ENCODE measurements at regions not wholly inside any gene's neighbourhood (a gene's known extent, or its start where the extent isn't known, plus 50 kb on each side); places are given as distances from the start of the nearest gene placed in this dataset.

- H3K27ac ChIP-seq, result no peak overlapping the region
- no peaks in the 10 kb centered on the region for H3K27me3 ChIP-seq (replicated peaks)
- no peaks in the 10 kb centered on the region for H3K9me3 ChIP-seq (replicated peaks)
- no peak for DNase-seq (ENCODE audit: low read depth in 1 of 2, low spot score in 2 of 2)
- H3K4me3 ChIP-seq, result no peak overlapping the region
- no peaks in the 10 kb centered on the region for H3K36me3 ChIP-seq
- H3K4me1 ChIP-seq (replicated peaks), result no peaks in the 10 kb centered on the region
Observed at GRCh38 chr19:29321116-29321515, 108.2 kb upstream of the UQCRFS1 start.

- Histone ChIP-seq H3K4me1 (replicated peaks) (no peaks in the 10 kb centered on the region), H3K27ac (no peak overlapping the region), H3K4me3 (no peak overlapping the region), H3K9me3 (replicated peaks) (no peaks in the 10 kb centered on the region), H3K27me3 (replicated peaks) (no peaks in the 10 kb centered on the region), H3K36me3 (no peaks in the 10 kb centered on the region)
- DNase-seq (ENCODE audit: low read depth in 1 of 2, low spot score in 2 of 2), result no peak
Observed at GRCh38 chr19:29323021-29323430, 110.1 kb upstream of the UQCRFS1 start.

GRCh38 chr19:29323440-29324290 is 110.7 kb upstream of the UQCRFS1 start:
- no peak overlapping the region for H3K27ac ChIP-seq
- H3K27me3 ChIP-seq (replicated peaks), result no peaks in the 10 kb centered on the region
- no peak overlapping the region for H3K4me3 ChIP-seq
- no peaks in the 10 kb centered on the region for H3K4me1 ChIP-seq (replicated peaks)
- H3K36me3 ChIP-seq, result no peaks in the 10 kb centered on the region
- no peak for DNase-seq (ENCODE audit: low read depth in 1 of 2, low spot score in 2 of 2)
- H3K9me3 ChIP-seq (replicated peaks), result no peaks in the 10 kb centered on the region

GRCh38 chr19:29324291-29324680 is 111.3 kb upstream of the UQCRFS1 start:
- Histone ChIP-seq H3K27ac (no peak overlapping the region), H3K4me1 (replicated peaks) (no peaks in the 10 kb centered on the region), H3K36me3 (no peaks in the 10 kb centered on the region), H3K4me3 (no peak overlapping the region), H3K9me3 (replicated peaks) (no peaks in the 10 kb centered on the region), H3K27me3 (replicated peaks) (no peaks in the 10 kb centered on the region)
- DNase-seq (ENCODE audit: low read depth in 1 of 2, low spot score in 2 of 2), result no peak

DNA sequence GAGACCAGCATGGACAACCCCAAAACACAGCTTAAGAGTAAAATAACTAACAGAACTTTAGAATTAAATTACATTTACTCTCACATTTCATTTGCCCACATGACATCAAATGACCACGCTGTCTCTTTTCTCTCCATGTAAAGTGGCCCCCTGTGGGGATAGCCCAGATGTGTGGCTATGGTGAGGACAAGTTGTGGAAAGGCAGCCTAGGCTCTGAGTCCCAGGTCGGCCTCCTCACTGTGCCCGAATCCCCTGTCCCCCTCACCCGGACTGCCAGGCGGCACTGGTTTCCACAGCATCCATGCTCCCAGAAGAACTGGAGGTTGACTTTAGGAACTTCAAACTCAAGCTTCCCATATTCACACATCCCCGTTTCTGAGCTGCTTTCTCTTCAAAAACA is 111.8 kb upstream of the UQCRFS1 start:
- Histone ChIP-seq H3K36me3 (no peaks in the 10 kb centered on the region), H3K4me3 (no peak overlapping the region), H3K27me3 (replicated peaks) (no peaks in the 10 kb centered on the region), H3K27ac (no peak overlapping the region), H3K9me3 (replicated peaks) (no peaks in the 10 kb centered on the region), H3K4me1 (replicated peaks) (no peaks in the 10 kb centered on the region)
- no peak for DNase-seq (ENCODE audit: low read depth in 1 of 2, low spot score in 2 of 2)

DNA sequence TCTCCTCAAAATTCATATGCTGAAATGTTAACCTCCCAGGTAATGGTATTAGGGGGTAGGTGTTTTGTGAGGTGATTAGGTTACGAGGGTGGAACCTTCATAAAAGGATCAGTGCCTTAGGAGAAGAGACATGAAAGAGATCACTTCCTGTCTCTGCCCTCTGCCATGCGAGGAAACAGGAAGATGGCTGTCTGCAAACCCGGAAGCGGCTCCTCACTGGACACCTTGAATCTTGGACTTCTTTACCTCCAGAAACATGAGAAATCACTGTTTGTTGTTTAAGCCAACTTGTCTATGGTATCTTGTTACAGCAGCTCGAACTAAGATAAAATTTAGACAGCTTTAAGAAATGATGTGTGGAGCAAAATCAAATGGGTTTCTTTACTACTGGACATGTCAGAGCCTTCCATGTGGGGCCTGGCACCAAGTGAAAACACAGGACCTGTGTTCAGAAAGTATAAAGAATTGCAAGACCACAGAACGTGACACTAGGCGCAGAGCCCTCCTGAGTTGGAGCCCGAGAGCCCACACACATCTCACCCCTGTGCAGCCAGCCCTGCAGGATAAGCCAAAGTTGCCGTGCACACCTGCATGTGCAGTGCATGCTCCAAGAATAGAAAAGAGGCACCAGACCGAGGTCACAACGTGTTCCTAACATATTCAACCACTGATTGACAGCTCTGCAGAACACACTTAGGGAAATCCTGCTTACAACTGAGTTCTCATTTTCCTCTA is 112.5 kb upstream of the UQCRFS1 start:
- no peaks in the 10 kb centered on the region for H3K36me3 ChIP-seq
- H3K4me1 ChIP-seq (replicated peaks), result no peaks in the 10 kb centered on the region
- no peak overlapping the region for H3K4me3 ChIP-seq
- no peaks in the 10 kb centered on the region for H3K9me3 ChIP-seq (replicated peaks)
- no peak for DNase-seq (ENCODE audit: low read depth in 1 of 2, low spot score in 2 of 2)
- no peak overlapping the region for H3K27ac ChIP-seq
- no peaks in the 10 kb centered on the region for H3K27me3 ChIP-seq (replicated peaks)

DNA sequence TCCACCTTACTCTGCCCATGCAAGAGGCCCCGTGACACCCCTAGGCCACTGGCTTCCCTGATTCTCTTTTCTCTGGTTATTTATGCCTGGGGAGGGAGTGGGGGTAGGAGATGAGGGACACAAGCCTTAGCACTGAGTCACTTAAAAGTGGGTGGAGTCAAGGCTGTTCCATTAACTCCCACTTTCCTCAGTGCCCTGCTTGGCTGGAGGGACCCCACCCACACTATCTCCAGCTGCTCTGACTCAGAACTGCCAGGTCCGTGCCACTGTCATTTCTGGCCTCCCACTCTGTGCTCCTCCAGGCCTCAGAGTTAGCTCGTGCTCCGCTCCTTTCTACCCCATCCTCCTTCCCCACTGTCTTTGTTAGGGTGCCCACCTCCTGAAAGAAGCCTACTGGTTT is 113.4 kb upstream of the UQCRFS1 start:
- Histone ChIP-seq H3K27me3 (replicated peaks) (no peaks in the 10 kb centered on the region), H3K36me3 (no peaks in the 10 kb centered on the region), H3K4me1 (replicated peaks) (no peaks in the 10 kb centered on the region), H3K4me3 (no peak overlapping the region), H3K9me3 (replicated peaks) (no peaks in the 10 kb centered on the region), H3K27ac (no peak overlapping the region)
- no peak for DNase-seq (ENCODE audit: low read depth in 1 of 2, low spot score in 2 of 2)

- no peak overlapping the region for H3K27ac ChIP-seq
- no peaks in the 10 kb centered on the region for H3K36me3 ChIP-seq
Observed at GRCh38 chr19:29326849-29327840, 114.2 kb upstream of the UQCRFS1 start.

DNA sequence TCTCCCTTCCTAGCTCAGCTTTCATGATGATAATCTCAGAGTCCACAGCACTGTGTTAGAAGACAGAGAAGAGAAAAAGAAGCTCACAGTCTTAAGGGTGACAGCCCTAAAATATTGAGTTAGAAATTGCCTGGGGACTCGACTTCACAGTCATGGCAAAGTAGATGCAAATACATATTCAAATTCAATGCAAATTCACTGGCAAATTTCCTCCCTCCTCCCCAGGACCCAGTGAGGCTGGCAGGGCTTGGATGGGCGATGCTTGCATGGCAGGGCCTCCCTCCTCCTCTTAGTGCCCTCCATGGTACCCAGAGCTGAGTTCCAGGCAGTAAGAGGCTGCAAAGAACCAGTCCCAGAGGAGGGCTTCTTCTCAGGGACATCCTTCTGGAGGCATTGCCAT is 115.6 kb upstream of the UQCRFS1 start:
- no peak overlapping the region for H3K27ac ChIP-seq
- H3K4me3 ChIP-seq, result no peak overlapping the region
- H3K4me1 ChIP-seq (replicated peaks), result no peaks in the 10 kb centered on the region
- no peaks in the 10 kb centered on the region for H3K36me3 ChIP-seq
- DNase-seq (ENCODE audit: low read depth in 1 of 2, low spot score in 2 of 2), result no peak
- H3K27me3 ChIP-seq (replicated peaks), result no peaks in the 10 kb centered on the region
- H3K9me3 ChIP-seq (replicated peaks), result no peaks in the 10 kb centered on the region

More at GRCh38 chr19:29326849-29327840, 114.2 kb upstream of the UQCRFS1 start:
- H3K4me3 ChIP-seq, result no peak overlapping the region
- no peaks in the 10 kb centered on the region for H3K4me1 ChIP-seq (replicated peaks)
- DNase-seq (ENCODE audit: low read depth in 1 of 2, low spot score in 2 of 2), result no peak
- H3K27me3 ChIP-seq (replicated peaks), result no peaks in the 10 kb centered on the region
- no peaks in the 10 kb centered on the region for H3K9me3 ChIP-seq (replicated peaks)

DNA sequence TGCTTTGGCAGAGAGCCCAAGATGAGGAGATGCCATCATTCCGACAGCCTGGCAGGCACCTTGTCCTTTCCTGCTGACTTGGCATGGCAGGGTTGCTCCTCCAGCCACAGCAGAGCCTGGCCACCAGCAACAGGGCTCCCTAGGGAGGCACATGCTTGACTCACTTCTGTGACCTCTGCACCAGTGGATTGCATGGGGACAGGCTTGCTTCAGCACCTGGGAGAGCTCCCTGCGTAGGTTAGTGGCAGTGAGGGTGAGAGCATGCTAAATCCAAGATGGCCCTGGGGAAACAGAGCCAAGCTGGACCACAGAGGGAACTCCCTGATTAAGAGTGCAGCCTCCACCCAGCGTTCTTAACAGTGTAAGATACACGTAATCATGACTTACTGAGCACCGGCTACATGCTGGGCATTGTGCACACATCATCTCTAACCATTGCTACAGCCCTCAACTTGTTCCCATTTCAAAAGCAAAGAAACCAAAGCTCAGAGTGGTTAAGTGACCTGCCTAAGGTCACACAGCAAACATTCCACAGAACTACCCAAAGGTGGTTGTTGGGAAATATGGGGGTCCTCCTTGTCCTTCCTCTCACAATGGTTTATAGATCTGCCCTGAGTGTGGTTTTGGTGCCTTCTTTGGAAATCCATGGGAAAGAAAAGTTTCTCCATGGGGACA is 116.6 kb upstream of the UQCRFS1 start:
- H3K4me1 ChIP-seq (replicated peaks), result no peaks in the 10 kb centered on the region
- H3K27me3 ChIP-seq (replicated peaks), result no peaks in the 10 kb centered on the region
- no peak overlapping the region for H3K27ac ChIP-seq
- H3K4me3 ChIP-seq, result no peak overlapping the region
- no peaks in the 10 kb centered on the region for H3K9me3 ChIP-seq (replicated peaks)
- DNase-seq (ENCODE audit: low read depth in 1 of 2, low spot score in 2 of 2), result no peak
- no peaks in the 10 kb centered on the region for H3K36me3 ChIP-seq

GRCh38 chr19:29336425-29336824 is 123.5 kb upstream of the UQCRFS1 start:
- Histone ChIP-seq H3K4me3 (no peak overlapping the region), H3K9me3 (replicated peaks) (peaks cover 2% of the 10 kb centered on the region; the same call in 1 of the 2 replicates), H3K27ac (no peak overlapping the region), H3K27me3 (replicated peaks) (no peaks in the 10 kb centered on the region), H3K4me1 (replicated peaks) (no peaks in the 10 kb centered on the region), H3K36me3 (no peaks in the 10 kb centered on the region)
- DNase-seq (ENCODE audit: low read depth in 1 of 2, low spot score in 2 of 2), result no peak

GRCh38 chr19:29337029-29337428 is 124.1 kb upstream of the UQCRFS1 start:
- Histone ChIP-seq H3K4me3 (no peak overlapping the region), H3K27ac (no peak overlapping the region)
- no peak for DNase-seq (ENCODE audit: low read depth in 1 of 2, low spot score in 2 of 2)

GRCh38 chr19:29338480-29338879 is 125.5 kb upstream of the UQCRFS1 start:
- peaks cover 7% of the 10 kb centered on the region; the same call in 1 of the 2 replicates for H3K9me3 ChIP-seq (replicated peaks)
- no peaks in the 10 kb centered on the region for H3K36me3 ChIP-seq
- no peaks in the 10 kb centered on the region for H3K4me1 ChIP-seq (replicated peaks)
- H3K27me3 ChIP-seq (replicated peaks), result no peaks in the 10 kb centered on the region
- DNase-seq (ENCODE audit: low read depth in 1 of 2, low spot score in 2 of 2), result no peak
- H3K4me3 ChIP-seq, result no peak overlapping the region
- no peak overlapping the region for H3K27ac ChIP-seq

More at GRCh38 chr19:29337029-29337428, 124.1 kb upstream of the UQCRFS1 start:
- Histone ChIP-seq H3K4me1 (replicated peaks) (no peaks in the 10 kb centered on the region), H3K36me3 (no peaks in the 10 kb centered on the region), H3K27me3 (replicated peaks) (no peaks in the 10 kb centered on the region), H3K9me3 (replicated peaks) (peaks cover 7% of the 10 kb centered on the region; the same call in 1 of the 2 replicates)

All from SJSA1 (cell line).